Smooth muscle cell (in vitro differentiated cells): ENCODE measurements at regions not wholly inside any gene's neighbourhood (a gene's known extent, or its start where the extent isn't known, plus 50 kb on each side); places are given as distances from the start of the nearest gene placed in this dataset.

Experiments
- DNase-seq: peaks from one replicate; lab custom pipeline; 2025; ENCODE audit not compliant: unreplicated experiment; lab: John Stamatoyannopoulos, UW
- H2AFZ ChIP-seq: fragments of 200-600 bp; sonication (generic); 2 replicates; pipeline ENCODE4 v1.6.0; 2016; ENCODE audit warnings: antibody characterized with exemption, low read depth, mild to moderate bottlenecking
- H3F3A ChIP-seq: fragments of 200-600 bp; sonication (generic); 2 replicates; pipeline ENCODE4 v1.6.0; 2017; ENCODE audit warnings: antibody characterized with exemption, low read depth
- H3K27ac ChIP-seq: fragments of 200-600 bp; sonication (generic); 2 replicates; pipeline ENCODE4 v1.5.1; 2016; ENCODE audit warnings: low read depth, mild to moderate bottlenecking
- H3K27me3 ChIP-seq: fragments of 200-600 bp; sonication (generic); 2 replicates; pipeline ENCODE4 v1.6.1; 2016; ENCODE audit warnings: low read depth, mild to moderate bottlenecking
- H3K36me3 ChIP-seq: fragments of 200-600 bp; sonication (generic); 2 replicates; pipeline ENCODE4 v1.5.1; 2016; ENCODE audit warnings: low read depth
- H3K4me1 ChIP-seq: fragments of 200-600 bp; sonication (generic); 2 replicates; pipeline ENCODE4 v1.5.1; 2016; ENCODE audit warnings: low read depth
- H3K4me2 ChIP-seq: fragments of 200-600 bp; sonication (generic); 2 replicates; pipeline ENCODE4 v1.6.0; 2016; ENCODE audit warnings: mild to moderate bottlenecking
- H3K4me3 ChIP-seq: fragments of 200-600 bp; sonication (generic); 2 replicates; pipeline ENCODE4 v1.5.1; 2016; ENCODE audit warnings: mild to moderate bottlenecking
- H3K79me2 ChIP-seq: fragments of 200-600 bp; sonication (generic); 2 replicates; pipeline ENCODE4 v1.6.0; 2016; ENCODE audit warnings: low read depth, mild to moderate bottlenecking
- H3K9ac ChIP-seq: fragments of 200-600 bp; sonication (generic); 2 replicates; pipeline ENCODE4 v1.6.0; 2016; ENCODE audit warnings: low read depth
- H3K9me3 ChIP-seq: fragments of 200-600 bp; sonication (generic); replicated peaks from 2 replicates; pipeline ENCODE4 v1.5.1; 2016; ENCODE audit warnings: low read depth
- H4K20me1 ChIP-seq: fragments of 200-600 bp; sonication (generic); 2 replicates; pipeline ENCODE4 v1.6.0; 2016; ENCODE audit warnings: low read depth
- WGBS: methylation state at CpG from one replicate; pipeline ENCODE4 v1.1.7; 2016; ENCODE audit warnings: low lambda C conversion rate; 5-methylcytosine and 5-hydroxymethylcytosine counted together
- TF ChIP-seq, protein P1 (sequence below): fragments of 200-600 bp; sonication (generic); IDR thresholded peaks from 2 replicates; pipeline ENCODE4 v1.5.1; 2017; ENCODE audit warnings: borderline replicate concordance, mild to moderate bottlenecking, antibody characterized with exemption; ENCODE audit not compliant: insufficient read depth, poor library complexity, severe bottlenecking

DNA sequence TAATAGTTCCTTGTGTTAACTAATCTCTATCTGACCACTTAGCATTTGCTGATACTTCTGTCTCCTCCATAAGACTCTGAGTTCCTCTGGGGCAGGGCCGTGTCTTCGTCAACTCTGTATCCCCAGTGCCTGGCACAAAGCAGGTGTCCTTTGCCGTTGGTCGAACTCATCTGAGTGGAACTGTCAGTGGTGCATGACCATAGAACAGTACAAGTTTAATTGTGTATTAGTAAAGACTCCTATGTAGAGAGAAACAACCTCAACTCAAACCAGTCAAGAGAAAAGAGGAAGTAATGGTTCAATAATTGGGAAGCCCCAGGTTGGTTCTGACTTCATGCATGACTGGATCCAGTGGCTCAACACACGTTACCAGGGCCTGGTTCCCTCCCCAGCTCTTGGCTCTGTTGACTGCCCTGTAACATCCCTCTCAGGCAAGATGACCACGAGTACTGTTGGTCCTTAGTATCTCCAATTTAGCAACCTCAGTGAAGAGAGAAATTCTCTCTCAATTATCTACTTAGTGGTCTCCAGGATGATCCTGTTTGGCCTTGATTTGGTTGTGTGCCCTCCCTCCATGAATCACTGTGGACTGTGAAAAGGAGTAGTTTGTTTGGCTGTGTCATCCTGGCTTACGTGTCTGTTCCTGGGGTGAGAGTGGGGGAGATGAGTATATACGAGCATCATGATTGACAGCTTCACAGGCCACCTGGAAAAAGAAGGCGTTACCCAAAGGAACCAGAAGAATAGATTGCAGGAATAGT is 58.5 kb upstream of the MSH6 start:
- H3K36me3 ChIP-seq, result no peaks in the 10 kb centered on the region
- no peak overlapping the region for H2AFZ ChIP-seq
- no peak overlapping the region for H3K4me3 ChIP-seq
- H3K4me2 ChIP-seq, result no peak overlapping the region
- H3K9me3 ChIP-seq, result no peaks in the 10 kb centered on the region
- no peaks in the 10 kb centered on the region for H4K20me1 ChIP-seq
- peaks cover 5% of the 10 kb centered on the region for H3K4me1 ChIP-seq
- no peak overlapping the region for H3K27ac ChIP-seq
- TF ChIP-seq, protein P1, sequence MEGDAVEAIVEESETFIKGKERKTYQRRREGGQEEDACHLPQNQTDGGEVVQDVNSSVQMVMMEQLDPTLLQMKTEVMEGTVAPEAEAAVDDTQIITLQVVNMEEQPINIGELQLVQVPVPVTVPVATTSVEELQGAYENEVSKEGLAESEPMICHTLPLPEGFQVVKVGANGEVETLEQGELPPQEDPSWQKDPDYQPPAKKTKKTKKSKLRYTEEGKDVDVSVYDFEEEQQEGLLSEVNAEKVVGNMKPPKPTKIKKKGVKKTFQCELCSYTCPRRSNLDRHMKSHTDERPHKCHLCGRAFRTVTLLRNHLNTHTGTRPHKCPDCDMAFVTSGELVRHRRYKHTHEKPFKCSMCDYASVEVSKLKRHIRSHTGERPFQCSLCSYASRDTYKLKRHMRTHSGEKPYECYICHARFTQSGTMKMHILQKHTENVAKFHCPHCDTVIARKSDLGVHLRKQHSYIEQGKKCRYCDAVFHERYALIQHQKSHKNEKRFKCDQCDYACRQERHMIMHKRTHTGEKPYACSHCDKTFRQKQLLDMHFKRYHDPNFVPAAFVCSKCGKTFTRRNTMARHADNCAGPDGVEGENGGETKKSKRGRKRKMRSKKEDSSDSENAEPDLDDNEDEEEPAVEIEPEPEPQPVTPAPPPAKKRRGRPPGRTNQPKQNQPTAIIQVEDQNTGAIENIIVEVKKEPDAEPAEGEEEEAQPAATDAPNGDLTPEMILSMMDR, result no peak
- no peak for DNase-seq
- no peaks in the 10 kb centered on the region for H3K27me3 ChIP-seq
- WGBS, result 75% methylated on average over 9 of the region's 9 CpGs
- no peaks in the 10 kb centered on the region for H3F3A ChIP-seq
- no peaks in the 10 kb centered on the region for H3K79me2 ChIP-seq
- no peak overlapping the region for H3K9ac ChIP-seq

DNA sequence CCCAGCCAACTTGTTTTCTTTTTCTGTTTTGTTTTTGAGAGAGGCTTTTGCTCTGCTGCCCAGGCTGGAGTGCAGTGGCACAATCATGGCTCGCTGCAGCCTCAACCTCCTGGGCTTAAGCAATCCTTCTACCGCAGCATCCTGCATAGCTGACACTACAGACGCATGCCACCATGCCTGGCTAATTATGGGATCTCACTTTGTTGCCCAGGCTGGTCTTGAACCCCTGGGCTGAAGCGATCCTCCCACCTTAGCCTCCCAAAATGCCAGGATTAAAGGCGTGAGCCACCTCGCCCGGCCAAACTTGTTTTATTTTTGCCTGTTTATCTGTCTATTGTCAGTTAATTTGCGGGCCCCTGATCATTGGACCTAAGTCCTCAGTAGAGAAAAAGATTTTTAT is 61.6 kb upstream of the MSH6 start:
- H3K9ac ChIP-seq, result no peak overlapping the region

DNA sequence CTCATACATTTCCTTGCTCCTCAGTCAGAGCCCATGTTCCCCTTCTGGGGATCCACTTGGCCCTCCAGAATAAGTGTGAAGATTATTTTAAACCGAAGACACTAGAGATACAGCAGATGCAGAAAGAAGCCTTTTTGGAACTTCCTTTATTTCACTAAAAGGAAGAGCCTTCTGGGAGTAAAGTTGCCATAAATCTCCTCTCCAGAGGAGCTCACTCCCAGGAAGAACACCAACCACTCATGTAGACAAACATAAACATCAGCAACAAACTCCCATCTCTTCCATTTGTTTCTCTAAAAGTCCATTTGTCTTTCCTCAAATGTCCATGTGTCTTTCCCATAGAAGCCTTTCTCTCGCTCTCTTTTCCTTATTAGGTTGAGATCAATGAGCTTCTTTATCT is 62.4 kb upstream of the MSH6 start:
- Histone ChIP-seq H3K4me3 (no peak overlapping the region), H3K9ac (no peak overlapping the region), H3K79me2 (no peaks in the 10 kb centered on the region), H3F3A (no peaks in the 10 kb centered on the region), H3K27me3 (no peaks in the 10 kb centered on the region), H3K9me3 (no peaks in the 10 kb centered on the region), H3K27ac (no peak overlapping the region), H3K36me3 (no peaks in the 10 kb centered on the region), H3K4me2 (no peak overlapping the region), H2AFZ (no peak overlapping the region), H3K4me1 (peaks cover 5% of the 10 kb centered on the region), H4K20me1 (no peaks in the 10 kb centered on the region)
- TF ChIP-seq, protein P1, result no peak
- DNase-seq, result no peak
- WGBS, result 0% methylated on average over 2 of the region's 2 CpGs

More for the DNA sequence above, 61.6 kb upstream of the MSH6 start:
- Histone ChIP-seq H3K4me3 (no peak overlapping the region), H3K27me3 (no peaks in the 10 kb centered on the region), H3K9me3 (no peaks in the 10 kb centered on the region), H4K20me1 (no peaks in the 10 kb centered on the region), H3K79me2 (no peaks in the 10 kb centered on the region), H2AFZ (no peak overlapping the region), H3K4me1 (peaks cover 5% of the 10 kb centered on the region), H3F3A (no peaks in the 10 kb centered on the region), H3K27ac (no peak overlapping the region), H3K4me2 (no peak overlapping the region), H3K36me3 (no peaks in the 10 kb centered on the region)
- DNase-seq, result no peak
- 93% methylated on average over 8 of the region's 8 CpGs for WGBS
- TF ChIP-seq, protein P1, result no peak

DNA sequence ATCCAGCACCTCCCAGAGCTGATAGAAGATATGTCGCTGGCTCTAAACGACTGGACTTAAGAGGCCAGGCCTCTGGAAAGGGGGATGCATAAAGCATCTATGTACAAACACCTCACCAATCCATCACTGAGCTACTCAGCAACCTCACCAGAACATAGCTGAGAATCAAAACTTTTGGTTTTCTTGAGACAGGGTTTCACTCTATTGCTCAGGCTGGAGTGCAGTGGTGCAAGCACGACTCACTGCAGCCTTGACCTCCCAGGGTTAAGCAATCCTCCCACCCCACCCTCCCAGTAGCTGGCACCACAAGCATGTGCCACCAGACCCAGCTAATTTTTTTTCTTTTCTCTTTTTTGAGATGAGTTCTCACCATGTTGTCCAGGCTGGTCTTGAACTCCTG is 62.9 kb upstream of the MSH6 start:
- no peak overlapping the region for H3K4me2 ChIP-seq
- TF ChIP-seq, protein P1, result no peak
- H3K36me3 ChIP-seq, result no peaks in the 10 kb centered on the region
- no peaks in the 10 kb centered on the region for H4K20me1 ChIP-seq
- H3K79me2 ChIP-seq, result no peaks in the 10 kb centered on the region
- no peaks in the 10 kb centered on the region for H3F3A ChIP-seq
- no peaks in the 10 kb centered on the region for H3K9me3 ChIP-seq
- H3K4me1 ChIP-seq, result peaks cover 5% of the 10 kb centered on the region
- H2AFZ ChIP-seq, result no peak overlapping the region
- H3K27ac ChIP-seq, result no peak overlapping the region
- H3K9ac ChIP-seq, result no peak overlapping the region
- DNase-seq, result no peak
- H3K4me3 ChIP-seq, result no peak overlapping the region
- H3K27me3 ChIP-seq, result no peaks in the 10 kb centered on the region
- WGBS, result 79% methylated on average over 3 of the region's 3 CpGs
